Heart left ventricle (tissue), 16 donors: ENCODE measurements at regions not wholly inside any gene's neighbourhood (a gene's known extent, or its start where the extent isn't known, plus 50 kb on each side); places are given as distances from the start of the nearest gene placed in this dataset.

Source experiments
- ATAC-seq, 4 donors: fragments of 200-7000 bp; cut with Tn5 transposase; one replicate each; pipeline ENCODE4 v1.9.1; 2020 to 2022; ENCODE audit warnings: moderate library complexity in 4 of 4, mild to moderate bottlenecking in 3 of 4, moderate number of reproducible peaks in 1 of 4
- DNase-seq, 5 donors: peaks; one replicate each; pipeline ENCODE4 v3.0.0-alpha.2; 2020
- H3K27ac ChIP-seq, 12 donors: fragments of 200-600 bp; sonication (generic) in 4 of 12; one replicate each; pipeline versions ENCODE4 v1.5.0 to v1.8.0; 2016 to 2022; ENCODE audit warnings: mild to moderate bottlenecking in 2 of 12
- H3K27me3 ChIP-seq, 9 donors: fragments of 200-600 bp; sonication (generic) in 2 of 9; one replicate each; pipeline versions ENCODE4 v1.5.1 to v1.8.0; 2016 to 2022; ENCODE audit warnings: mild to moderate bottlenecking in 3 of 9
- H3K36me3 ChIP-seq, 9 donors: fragments of 200-600 bp; sonication (generic) in 2 of 9; one replicate each; pipeline versions ENCODE4 v1.5.0 to v1.8.0; 2018 to 2022; ENCODE audit warnings: mild to moderate bottlenecking in 2 of 9
- H3K4me1 ChIP-seq, 12 donors: fragments of 200-600 bp; sonication (generic) in 4 of 12; one replicate each; pipeline versions ENCODE4 v1.5.0 to v1.8.0; 2016 to 2022; ENCODE audit warnings: mild to moderate bottlenecking in 3 of 12
- H3K4me3 ChIP-seq, 12 donors: fragments of 200-600 bp; sonication (generic) in 4 of 12; one replicate each; pipeline versions ENCODE4 v1.5.0 to v1.8.0; 2017 to 2022; ENCODE audit warnings: mild to moderate bottlenecking in 9 of 12, moderate library complexity in 4 of 12
- H3K9me3 ChIP-seq, 12 donors: fragments of 200-600 bp; sonication (generic) in 4 of 12; one replicate each; pipeline versions ENCODE4 v1.5.0 to v1.8.0; 2016 to 2022; ENCODE audit warnings: mild to moderate bottlenecking in 1 of 12
- POLR2A ChIP-seq, 2 donors: fragments of 450-650 bp; IDR thresholded peaks; one replicate each; pipeline ENCODE4 v1.6.1; 2017; ENCODE audit warnings: antibody characterized with exemption in 2 of 2, mild to moderate bottlenecking in 2 of 2, moderate library complexity in 2 of 2
- WGBS, 4 donors: extraction: QIAGEN DNeasy Blood & Tissue Kit in 2 of 4; methylation state at CpG; one replicate each; pipeline versions ENCODE4 v1.1.5 to v1.1.7; 2013 to 2018; 5-methylcytosine and 5-hydroxymethylcytosine counted together
- intact Hi-C, 10 donors: fragments of 100-400 bp; cut with DNase I; formaldehyde crosslinking; loops; one replicate each; pipeline versions ENCODE4 v1.11.1 to v1.14.2; 2022
- TF ChIP-seq, protein P1 (sequence below), 12 donors: fragments of 200-600 bp; sonication (generic) in 4 of 12; IDR thresholded peaks; one replicate each; pipeline versions ENCODE4 v1.5.0 to v1.8.0; 2018 to 2022; ENCODE audit warnings: antibody characterized with exemption in 12 of 12, mild to moderate bottlenecking in 5 of 12
- donor health status: ischemic (EF 13 %, LVEDD 7.1; RV severe dilation, severe dysfunction).
- donor health status: healthy with polysubstance abuse.
- donor health status: DM: no; HTN: yes; CAD: no.
- donor health status: DM: no; HTN: no; CAD: no.
- donor health status: ischemic (EF 25% LVEDD 6.9; RV normal size, moderate dysfunction).
- donor health status: ischemic (EF 25% LVEDD 5.7; RV mildly dilated, moderate dysfunction).
- donor health status: healthy.
- donor health status: DM: yes; HTN: yes; CAD: no.
- donor health status: ischemic (EF 35%, LVEDD 5.7; RV mildly dilated, moderate dysfunction).
- donor health status: nonischemic (EF 11% LVEDD 7.7; RV severe dilation, severe dysfunction).
- donor health status: DM: yes; HTN: yes; CAD: no.
- donor health status: PGD.
- donor health status: ischemic (EF 29% LVEDD 5.4; RV normal size, mild dysfunction).
- donor health status: nonischemic (EF 23%, LVEDD 6.1; RV moderate dilation, normal function).

- intact Hi-C loops: no loop called here
- WGBS, 4 donors: 85 to 88% (median 88%) methylated on average over 12 of the region's 12 CpGs
- Histone ChIP-seq H3K4me3 (no peak overlapping the region), H3K27me3 (peaks cover 0 to 2% (median 0%) of the 10 kb centered on the region in 9 donors), H3K9me3 (no peaks in the 10 kb centered on the region), H3K4me1 (no peaks in the 10 kb centered on the region), H3K27ac (no peak overlapping the region), H3K36me3 (no peaks in the 10 kb centered on the region)
- no peak for TF ChIP-seq POLR2A (IDR thresholded peaks at IDR 0.05)
- TF ChIP-seq, protein P1, sequence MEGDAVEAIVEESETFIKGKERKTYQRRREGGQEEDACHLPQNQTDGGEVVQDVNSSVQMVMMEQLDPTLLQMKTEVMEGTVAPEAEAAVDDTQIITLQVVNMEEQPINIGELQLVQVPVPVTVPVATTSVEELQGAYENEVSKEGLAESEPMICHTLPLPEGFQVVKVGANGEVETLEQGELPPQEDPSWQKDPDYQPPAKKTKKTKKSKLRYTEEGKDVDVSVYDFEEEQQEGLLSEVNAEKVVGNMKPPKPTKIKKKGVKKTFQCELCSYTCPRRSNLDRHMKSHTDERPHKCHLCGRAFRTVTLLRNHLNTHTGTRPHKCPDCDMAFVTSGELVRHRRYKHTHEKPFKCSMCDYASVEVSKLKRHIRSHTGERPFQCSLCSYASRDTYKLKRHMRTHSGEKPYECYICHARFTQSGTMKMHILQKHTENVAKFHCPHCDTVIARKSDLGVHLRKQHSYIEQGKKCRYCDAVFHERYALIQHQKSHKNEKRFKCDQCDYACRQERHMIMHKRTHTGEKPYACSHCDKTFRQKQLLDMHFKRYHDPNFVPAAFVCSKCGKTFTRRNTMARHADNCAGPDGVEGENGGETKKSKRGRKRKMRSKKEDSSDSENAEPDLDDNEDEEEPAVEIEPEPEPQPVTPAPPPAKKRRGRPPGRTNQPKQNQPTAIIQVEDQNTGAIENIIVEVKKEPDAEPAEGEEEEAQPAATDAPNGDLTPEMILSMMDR (IDR thresholded peaks at IDR 0.05): no peak
- no peak for ATAC-seq
- DNase-seq: no peak
These were observed 206.4 kb downstream of the TBXT start for GRCh38 chr6:165961233-165961632.

- Histone ChIP-seq H3K36me3 (no peaks in the 10 kb centered on the region), H3K27ac (no peak overlapping the region), H3K4me3 (no peak overlapping the region), H3K27me3 (peaks cover 0 to 2% (median 0%) of the 10 kb centered on the region in 9 donors), H3K9me3 (no peaks in the 10 kb centered on the region), H3K4me1 (no peaks in the 10 kb centered on the region)
- DNase-seq: no peak
- intact Hi-C loops: no loop called here
- TF ChIP-seq, protein P1 (IDR thresholded peaks at IDR 0.05): no peak
- no peak for TF ChIP-seq POLR2A (IDR thresholded peaks at IDR 0.05)
- 84 to 91% (median 86%) methylated on average over 12 of the region's 12 CpGs for WGBS, 4 donors
- peak in 1 of 4 donors; percentile 14 for ATAC-seq
These were observed 207.0 kb downstream of the TBXT start for GRCh38 chr6:165960695-165961094.

DNA sequence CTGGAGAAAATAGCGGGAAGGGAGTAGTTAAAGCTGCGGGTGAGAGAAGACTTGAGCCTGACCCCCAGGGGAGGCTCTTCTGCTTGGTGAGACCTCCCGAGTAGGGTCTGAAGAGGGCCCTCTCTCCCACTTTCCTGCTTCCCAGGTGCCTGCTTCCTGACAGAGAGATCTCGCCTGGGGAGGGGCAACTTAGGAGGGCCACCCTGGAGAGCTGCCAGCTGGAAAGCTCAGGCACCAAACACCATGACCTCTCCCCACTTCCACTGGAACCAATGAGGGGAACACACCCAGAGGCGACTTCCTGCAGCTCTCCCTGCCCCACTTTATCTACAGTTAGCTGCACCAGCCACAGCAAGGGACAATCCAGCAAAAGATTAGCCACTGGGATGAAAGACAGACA, 208.0 kb downstream of the TBXT start:
- no peaks in the 10 kb centered on the region for H3K4me1 ChIP-seq

DNA sequence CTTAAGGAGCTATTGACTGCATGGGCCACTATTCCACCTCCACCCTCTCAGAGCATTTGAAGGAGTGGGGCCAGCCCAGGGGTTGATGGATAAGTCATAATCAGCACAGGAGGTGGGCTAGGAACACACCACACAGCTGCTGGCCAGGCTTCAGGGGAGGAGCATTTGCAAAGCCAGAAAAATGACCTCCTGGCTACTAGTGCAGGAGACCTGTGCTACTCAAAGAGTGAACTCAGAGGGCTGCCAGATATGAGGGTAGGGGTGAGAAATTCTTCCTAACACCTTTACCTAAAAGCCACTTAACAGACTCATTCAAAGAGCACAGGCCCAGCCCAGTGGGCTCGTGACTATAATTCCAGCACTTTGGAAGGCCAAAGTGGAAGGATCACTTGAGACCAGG, 210.8 kb downstream of the TBXT start:
- no peaks in the 10 kb centered on the region for H3K9me3 ChIP-seq
- no peaks in the 10 kb centered on the region for H3K27me3 ChIP-seq
- H3K27ac ChIP-seq: no peak overlapping the region
- no peak for DNase-seq
- H3K4me1 ChIP-seq: no peaks in the 10 kb centered on the region
- ATAC-seq: no peak
- no peak overlapping the region for H3K4me3 ChIP-seq
- H3K36me3 ChIP-seq: no peaks in the 10 kb centered on the region
- WGBS, 4 donors: 63 to 80% (median 78%) methylated on average over 1 of the region's 1 CpG
- no peak for TF ChIP-seq POLR2A (IDR thresholded peaks at IDR 0.05)
- TF ChIP-seq, protein P1 (IDR thresholded peaks at IDR 0.05): no peak
- intact Hi-C loops: no loop called here

More for the DNA sequence above, 208.0 kb downstream of the TBXT start:
- intact Hi-C loops: no loop called here
- H3K27ac ChIP-seq: no peak overlapping the region
- H3K4me3 ChIP-seq: no peak overlapping the region
- ATAC-seq: no peak
- no peak for DNase-seq
- no peaks in the 10 kb centered on the region for H3K36me3 ChIP-seq
- 52 to 65% (median 61%) methylated on average over 5 of the region's 5 CpGs for WGBS, 4 donors
- no peaks in the 10 kb centered on the region for H3K9me3 ChIP-seq
- TF ChIP-seq, protein P1 (IDR thresholded peaks at IDR 0.05): no peak
- no peak for TF ChIP-seq POLR2A (IDR thresholded peaks at IDR 0.05)
- H3K27me3 ChIP-seq: peaks cover 0 to 2% (median 0%) of the 10 kb centered on the region in 9 donors
